Keratinocyte (primary cell): ENCODE measurements at regions not wholly inside any gene's neighbourhood (a gene's known extent, or its start where the extent isn't known, plus 50 kb on each side); places are given as distances from the start of the nearest gene placed in this dataset.

Experiments used
- DNase-seq: peaks from one replicate; pipeline ENCODE4 v3.0.0-alpha.2; 2011; ENCODE audit warnings: low read depth, missing footprints, low spot score
- FAIRE-seq: peaks from 2 replicates; lab custom pipeline; 2011; peaks lifted over from hg19 to GRCh38; lab: Jason Lieb, UNC
- H2AFZ ChIP-seq: 2 replicates; pipeline ENCODE4 v1.6.0; 2012; ENCODE audit warnings: low read length, control low read depth, inconsistent platforms; ENCODE audit not compliant: control insufficient read depth
- H3K27ac ChIP-seq: 2 replicates; pipeline ENCODE4 v1.5.1; 2011; ENCODE audit warnings: low read length; ENCODE audit not compliant: control insufficient read depth, insufficient read depth
- H3K27me3 ChIP-seq: 3 replicates; pipeline ENCODE4 v1.6.0; 2011; ENCODE audit warnings: low read length; ENCODE audit not compliant: control insufficient read depth, insufficient read depth; ENCODE audit errors: extremely low read depth
- H3K36me3 ChIP-seq, 2 experiments: 2 replicates in 1 of 2; 3 replicates in 1 of 2; pipeline ENCODE4 v1.5.1; 2011; ENCODE audit warnings: low read length in 2 of 2, mild to moderate bottlenecking in 1 of 2; ENCODE audit not compliant: control insufficient read depth in 2 of 2, insufficient read depth in 2 of 2; ENCODE audit errors: extremely low read depth in 1 of 2
- H3K4me1 ChIP-seq: 3 replicates; pipeline ENCODE4 v1.5.1; 2011; ENCODE audit warnings: low read length; ENCODE audit not compliant: control insufficient read depth, insufficient read depth; ENCODE audit errors: extremely low read depth
- H3K4me2 ChIP-seq: 3 replicates; pipeline ENCODE4 v1.6.0; 2011; ENCODE audit warnings: low read depth, low read length; ENCODE audit not compliant: control insufficient read depth, insufficient read depth; ENCODE audit errors: extremely low read depth
- H3K4me3 ChIP-seq, 3 experiments: fragments of 200-600 bp in 1 of 3; sonication (generic) in 1 of 3; 2 replicates in 2 of 3; 3 replicates in 1 of 3; pipeline ENCODE4 v1.5.1; 2011 to 2016; ENCODE audit warnings: low read length in 3 of 3, mild to moderate bottlenecking in 3 of 3, control low read depth in 2 of 3, inconsistent platforms in 1 of 3, low read depth in 1 of 3, mixed read lengths in 1 of 3, mixed run types in 1 of 3, moderate library complexity in 1 of 3; ENCODE audit not compliant: control insufficient read depth in 2 of 3, insufficient read depth in 2 of 3; ENCODE audit errors: extremely low read depth in 1 of 3
- H3K79me2 ChIP-seq: 2 replicates; pipeline ENCODE4 v1.6.0; 2012; ENCODE audit warnings: low read length; ENCODE audit not compliant: control insufficient read depth, insufficient read depth
- H3K9ac ChIP-seq: 3 replicates; pipeline ENCODE4 v1.6.0; 2011; ENCODE audit warnings: low read length; ENCODE audit not compliant: control insufficient read depth, insufficient read depth; ENCODE audit errors: extremely low read depth
- H3K9me1 ChIP-seq: 3 replicates; pipeline ENCODE4 v1.6.0; 2011; ENCODE audit warnings: low read length; ENCODE audit not compliant: control insufficient read depth, insufficient read depth; ENCODE audit errors: extremely low read depth
- H3K9me3 ChIP-seq: 2 replicates; pipeline ENCODE4 v1.5.1; 2012; ENCODE audit warnings: low read depth, low read length; ENCODE audit not compliant: control insufficient read depth
- H4K20me1 ChIP-seq: 3 replicates; pipeline ENCODE4 v1.6.0; 2011; ENCODE audit warnings: low read length; ENCODE audit not compliant: control insufficient read depth, insufficient read depth; ENCODE audit errors: extremely low read depth
- CTCF ChIP-seq, 3 experiments: IDR thresholded peaks in 1 of 3; conservative IDR thresholded peaks in 1 of 3; optimal IDR thresholded peaks in 1 of 3; 2 replicates in 2 of 3; 3 replicates in 1 of 3; pipeline versions ENCODE3 to v1.5.1; 2011; ENCODE audit warnings: low read length in 3 of 3, mild to moderate bottlenecking in 3 of 3, moderate library complexity in 2 of 3, control low read depth in 1 of 3, inconsistent platforms in 1 of 3; ENCODE audit not compliant: insufficient read depth in 2 of 3; ENCODE audit errors: extremely low read depth in 1 of 3
- EZH2 ChIP-seq: IDR thresholded peaks from one replicate; pipeline ENCODE4 v1.6.1; 2012; ENCODE audit warnings: inconsistent platforms, mild to moderate bottlenecking, low read length, moderate library complexity
- dilution Hi-C: fragments of 300-500 bp; cut with MboI; formaldehyde crosslinking; loops from one replicate; pipeline ENCODE4 v1.7.0; 2020; ENCODE audit warnings: low sequenced_read_pairs; ENCODE audit not compliant: extremely low pct_ligation_motif_present

DNA sequence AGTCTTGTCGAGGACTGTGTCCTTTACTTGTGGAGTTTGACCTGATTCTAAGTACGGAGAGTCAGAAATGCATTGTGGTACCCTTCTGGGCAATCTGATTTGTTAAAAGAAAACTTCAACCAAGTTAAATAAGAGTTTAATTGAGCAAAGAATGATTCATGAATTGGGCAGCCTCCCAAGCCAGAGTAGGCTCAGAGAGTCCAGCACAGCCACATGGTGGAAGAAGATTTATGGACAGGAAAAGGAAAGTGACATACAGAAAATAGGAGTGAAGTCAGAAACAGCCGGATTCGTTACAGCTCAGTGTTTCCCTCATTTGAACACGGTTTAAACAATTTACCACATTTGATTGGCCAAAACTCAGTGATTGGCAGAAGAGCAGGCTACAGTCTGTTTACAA, 329.2 kb downstream of the DHX35 start:
- H3K4me2 ChIP-seq = no peak overlapping the region
- dilution Hi-C loops = no loop called here
- no peak for DNase-seq
- no peaks in the 10 kb centered on the region for H3K27me3 ChIP-seq
- no peaks in the 10 kb centered on the region for H3K79me2 ChIP-seq
- H3K4me3 ChIP-seq = no peak overlapping the region
- H3K9me1 ChIP-seq = no peaks in the 10 kb centered on the region
- H3K9ac ChIP-seq = no peak overlapping the region
- H3K27ac ChIP-seq = no peak overlapping the region
- no peaks in the 10 kb centered on the region for H3K36me3 ChIP-seq
- no peak for TF ChIP-seq CTCF (optimal IDR thresholded peaks at IDR 0.05 in 1 of 3, IDR thresholded peaks at IDR 0.05 in 1 of 3, conservative IDR thresholded peaks at IDR 0.05 in 1 of 3; ENCODE audit: extremely low read depth in 1 of 3, insufficient read depth in 2 of 3, low read length in 3 of 3)
- no peaks in the 10 kb centered on the region for H3K4me1 ChIP-seq
- no peak for FAIRE-seq
- no peaks in the 10 kb centered on the region for H3K9me3 ChIP-seq
- H4K20me1 ChIP-seq = no peaks in the 10 kb centered on the region
- H2AFZ ChIP-seq = no peak overlapping the region

GRCh38 chr20:39290575-39290974, 328.4 kb downstream of the DHX35 start:
- Histone ChIP-seq H3K27me3 (no peaks in the 10 kb centered on the region), H3K27ac (no peak overlapping the region), H3K4me1 (no peaks in the 10 kb centered on the region), H2AFZ (no peak overlapping the region), H4K20me1 (no peaks in the 10 kb centered on the region), H3K4me3 (no peak overlapping the region), H3K9ac (no peak overlapping the region), H3K9me3 (no peaks in the 10 kb centered on the region), H3K4me2 (no peak overlapping the region), H3K79me2 (no peaks in the 10 kb centered on the region), H3K36me3 (no peaks in the 10 kb centered on the region), H3K9me1 (no peaks in the 10 kb centered on the region)
- DNase-seq (no peak), FAIRE-seq (no peak)
- TF ChIP-seq EZH2 = no peak
- no peak for TF ChIP-seq CTCF (optimal IDR thresholded peaks at IDR 0.05 in 1 of 3, IDR thresholded peaks at IDR 0.05 in 1 of 3, conservative IDR thresholded peaks at IDR 0.05 in 1 of 3; ENCODE audit: extremely low read depth in 1 of 3, insufficient read depth in 2 of 3, low read length in 3 of 3)
- dilution Hi-C loops = no loop called here
